Epithelial cell of prostate (primary cell): ENCODE measurements at regions not wholly inside any gene's neighbourhood (a gene's known extent, or its start where the extent isn't known, plus 50 kb on each side); places are given as distances from the start of the nearest gene placed in this dataset.
"Not testable (repeated sequence)": the region's sequence is repeated elsewhere in the genome, so short reads cannot be mapped to it uniquely, and the experiment has no call there.

Experiments used
- DNase-seq: peaks from one replicate; pipeline ENCODE4 v3.0.0-alpha.2; 2011; ENCODE audit warnings: low read depth, low spot score
- H3K27ac ChIP-seq: fragments of 450-650 bp; 2 replicates; pipeline ENCODE4 v1.5.1; 2017; ENCODE audit warnings: mild to moderate bottlenecking

- no peak overlapping the region for H3K27ac ChIP-seq
- DNase-seq: no peak
Measured at GRCh38 chr3:3689601-3690375, 109.4 kb upstream of the LRRN1 start.

DNA sequence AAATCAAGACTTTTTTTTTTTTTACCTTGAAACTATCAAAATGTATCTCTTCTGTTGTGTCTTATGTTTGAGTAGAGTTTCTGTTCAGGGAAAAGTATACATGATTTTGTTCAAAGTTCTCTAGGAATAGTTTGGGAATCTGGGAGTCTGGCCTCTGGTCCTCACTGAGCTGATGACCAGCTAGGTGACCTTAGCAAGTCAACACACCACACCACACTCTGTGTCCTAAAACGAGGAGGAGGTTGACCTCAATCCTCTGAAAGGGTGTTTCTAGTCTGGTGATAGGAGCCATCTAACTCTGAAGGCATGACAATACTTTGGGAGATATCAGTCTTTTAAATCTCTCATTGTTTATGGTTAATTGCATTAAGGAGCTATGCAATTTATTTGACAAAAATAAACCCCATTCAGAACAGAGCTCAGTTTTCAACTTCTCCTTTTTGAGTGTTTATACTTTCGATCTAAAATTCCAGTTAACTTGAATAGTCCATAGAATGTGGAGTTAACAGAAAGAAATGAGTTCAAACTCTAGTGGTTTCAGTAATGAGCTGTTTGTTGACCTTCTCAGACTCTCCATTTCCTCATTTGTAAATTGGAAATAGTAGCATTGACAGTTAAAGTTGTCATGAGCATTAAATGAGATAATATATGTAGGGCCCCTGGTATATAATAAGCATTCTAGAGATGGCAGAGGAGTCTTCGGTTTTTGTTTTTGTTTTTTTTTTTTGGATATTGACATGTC lies 112.2 kb upstream of the LRRN1 start:
- no peak for DNase-seq
- no peak overlapping the region for H3K27ac ChIP-seq

GRCh38 chr3:3685721-3686120 lies 113.5 kb upstream of the LRRN1 start:
- DNase-seq: no peak
- H3K27ac ChIP-seq: no peak overlapping the region

- no peak overlapping the region for H3K27ac ChIP-seq
- DNase-seq: peak; percentile 24
Measured at GRCh38 chr3:3683261-3683660, 116.0 kb upstream of the LRRN1 start.

GRCh38 chr3:3675801-3676200 lies 123.4 kb upstream of the LRRN1 start:
- DNase-seq: no peak
- no peak overlapping the region for H3K27ac ChIP-seq

GRCh38 chr3:3675186-3675585 lies 124.0 kb upstream of the LRRN1 start:
- no peak overlapping the region for H3K27ac ChIP-seq
- DNase-seq: no peak

DNA sequence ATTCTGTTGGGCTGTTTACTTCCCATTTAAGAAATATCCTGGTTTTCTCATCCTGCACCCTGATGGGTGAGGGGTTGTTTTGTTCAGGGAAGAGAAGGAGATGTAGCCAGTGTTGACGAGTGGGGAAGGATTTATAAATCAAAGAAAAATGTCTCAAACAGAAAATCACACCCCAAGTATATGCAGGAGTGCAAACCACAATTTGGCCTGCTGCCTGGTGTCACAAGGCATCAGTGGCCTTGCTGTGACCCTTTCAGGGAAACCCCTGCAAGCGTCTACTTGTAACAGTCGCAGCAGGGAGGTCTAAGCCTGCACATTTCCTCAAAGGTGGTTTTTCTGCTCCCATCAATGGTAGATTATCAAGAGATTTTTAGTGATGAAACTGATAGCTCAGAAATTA lies 132.6 kb upstream of the LRRN1 start:
- DNase-seq: peak; percentile 3
- H3K27ac ChIP-seq: peak overlapping the region; percentile 85

- peak overlapping the region; percentile 85 for H3K27ac ChIP-seq
- peak; percentile 2 for DNase-seq
Measured at GRCh38 chr3:3665961-3666640, 133.1 kb upstream of the LRRN1 start.

- DNase-seq: no peak
- H3K27ac ChIP-seq: peak overlapping the region; percentile 85
Measured at GRCh38 chr3:3665546-3665945, 133.7 kb upstream of the LRRN1 start.

GRCh38 chr3:3664935-3665334 lies 134.3 kb upstream of the LRRN1 start:
- DNase-seq: peak; percentile 22
- H3K27ac ChIP-seq: peak overlapping the region; percentile 85

DNA sequence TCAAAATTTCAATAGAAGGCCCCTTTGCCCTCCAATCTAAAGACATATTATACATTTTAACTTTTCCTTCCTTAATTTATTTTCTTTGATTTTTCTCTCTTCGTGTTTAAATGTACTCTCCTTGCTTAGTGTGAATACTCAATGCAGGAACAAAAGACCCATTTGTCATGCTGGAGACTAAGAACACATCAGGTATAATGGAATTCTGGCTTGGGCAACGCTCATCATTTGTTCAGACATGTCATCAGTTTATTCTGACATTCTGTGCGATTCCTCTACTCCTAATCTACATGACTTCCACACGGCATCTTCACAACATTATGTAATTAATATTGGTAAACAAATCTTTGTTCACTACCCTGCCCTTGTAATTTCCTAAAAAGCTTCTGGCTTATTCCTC lies 136.6 kb upstream of the LRRN1 start:
- DNase-seq: peak; percentile 33
- peak overlapping the region; percentile 26 for H3K27ac ChIP-seq

DNA sequence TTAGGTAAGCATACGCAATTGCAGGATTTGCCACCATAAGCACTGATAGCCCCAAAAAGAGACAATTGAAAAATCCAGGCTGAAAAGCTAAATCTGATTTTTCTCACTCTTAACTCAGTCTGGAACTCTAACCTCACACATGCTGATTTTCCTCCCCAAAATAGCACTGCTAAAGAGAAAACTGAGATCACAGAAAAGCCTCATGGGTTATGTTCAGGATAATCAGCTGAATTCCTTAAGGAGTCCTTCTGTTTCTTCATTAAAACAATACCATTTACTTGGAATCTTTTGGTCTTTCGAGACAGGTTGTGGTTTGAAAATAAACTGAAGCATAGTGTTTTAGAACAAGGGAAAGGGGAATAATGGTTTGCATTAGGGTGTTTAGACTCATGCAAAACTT lies 144.3 kb upstream of the LRRN1 start:
- DNase-seq: no peak
- H3K27ac ChIP-seq: no peak overlapping the region

GRCh38 chr3:3648988-3649679 lies 150.1 kb upstream of the LRRN1 start:
- no peak for DNase-seq
- H3K27ac ChIP-seq: no peak overlapping the region

DNA sequence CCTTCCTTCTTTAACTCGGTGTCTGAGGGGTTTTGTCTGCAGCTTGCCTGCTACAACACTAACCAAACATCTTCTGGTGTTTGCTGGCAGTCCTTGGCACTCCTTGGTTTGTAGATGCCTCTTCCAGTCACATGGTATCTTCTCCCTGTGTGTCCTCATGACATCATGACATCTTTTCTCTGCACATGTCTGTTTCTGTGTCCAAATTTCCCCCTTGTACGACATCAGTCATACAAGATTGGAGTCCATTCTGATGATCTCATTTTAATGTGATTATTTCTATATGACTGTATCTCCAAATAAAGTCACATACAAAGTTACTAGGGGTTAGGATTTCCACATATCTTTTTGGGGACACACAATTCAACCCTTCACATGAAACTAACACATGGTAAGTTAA lies 152.3 kb upstream of the LRRN1 start:
- DNase-seq: no peak
- no peak overlapping the region for H3K27ac ChIP-seq

DNA sequence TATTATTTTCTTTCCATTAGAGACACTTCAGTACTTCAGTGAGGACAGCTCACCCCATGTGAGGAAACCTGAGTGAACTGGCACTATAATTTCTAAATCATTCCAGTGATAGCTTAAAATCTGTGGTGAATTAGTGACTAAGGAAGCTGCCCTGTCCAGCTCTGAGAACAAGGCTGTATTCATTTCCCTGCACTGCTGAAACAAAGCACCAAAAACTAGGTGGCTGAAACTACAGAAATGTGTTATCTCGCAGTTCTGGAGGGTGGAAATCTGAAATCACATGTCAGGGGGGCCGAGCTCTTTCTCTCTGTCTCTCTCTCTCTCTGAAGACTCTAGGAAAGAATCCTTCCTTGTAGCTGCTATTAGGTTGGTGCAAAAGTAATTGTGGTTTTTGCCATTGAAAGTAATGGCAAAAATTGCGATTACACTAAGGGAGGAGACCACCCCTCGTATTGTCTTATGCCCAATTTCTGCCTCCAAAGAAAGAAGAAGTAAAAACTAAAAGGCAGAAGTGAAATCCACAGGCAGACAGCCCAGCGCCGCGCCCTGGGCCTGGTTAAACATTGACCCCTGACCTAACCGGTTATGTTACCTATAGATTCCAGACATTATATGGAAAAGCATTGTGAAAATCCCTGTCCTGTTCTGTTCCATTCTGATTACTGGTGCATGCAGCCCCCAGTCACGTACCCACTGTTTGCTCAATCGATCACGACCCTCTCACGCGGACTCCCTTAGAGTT lies 153.0 kb upstream of the LRRN1 start:
- not testable (repeated sequence) for DNase-seq, H3K27ac ChIP-seq

GRCh38 chr3:3641877-3642455 lies 157.3 kb upstream of the LRRN1 start:
- no peak for DNase-seq
- no peak overlapping the region for H3K27ac ChIP-seq

DNA sequence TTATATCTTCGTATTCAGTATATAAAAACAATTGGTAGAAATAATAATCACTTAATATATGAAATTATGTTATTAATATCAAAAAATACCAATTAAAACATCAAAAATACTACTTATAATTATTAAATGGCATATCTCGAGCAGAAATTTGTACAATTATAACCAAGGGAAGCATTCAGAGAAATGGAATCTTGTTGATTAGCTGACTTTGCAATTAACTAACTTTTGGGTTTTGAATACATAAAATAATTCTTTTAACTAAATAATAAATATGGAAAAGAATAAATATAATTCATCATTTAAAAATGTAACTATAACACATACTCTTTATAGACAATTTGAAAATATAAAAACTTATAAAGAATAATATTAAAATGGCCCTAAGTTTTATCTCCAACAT lies 160.2 kb upstream of the LRRN1 start:
- no peak for DNase-seq
- no peak overlapping the region for H3K27ac ChIP-seq

DNA sequence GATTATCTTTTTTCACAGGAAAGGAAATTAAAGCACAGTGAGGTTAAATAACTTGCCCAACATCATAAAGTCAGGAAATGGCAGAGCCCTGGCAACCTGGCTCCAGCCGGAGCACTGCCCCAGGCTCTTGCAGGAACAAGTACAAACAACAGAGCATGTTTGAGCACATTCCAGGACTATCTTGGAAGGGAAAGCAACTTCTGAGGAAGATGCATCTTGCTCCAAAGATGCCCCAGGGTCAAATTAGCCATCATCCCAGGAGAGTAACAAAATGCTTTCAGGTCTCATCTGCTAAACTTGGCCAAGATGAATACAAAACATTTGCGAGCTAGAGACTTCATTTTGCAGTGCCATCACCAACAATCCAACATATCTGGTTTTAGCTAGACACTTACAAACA lies 162.4 kb upstream of the LRRN1 start:
- peak; percentile 63 for DNase-seq
- H3K27ac ChIP-seq: peak overlapping the region; percentile 4

DNA sequence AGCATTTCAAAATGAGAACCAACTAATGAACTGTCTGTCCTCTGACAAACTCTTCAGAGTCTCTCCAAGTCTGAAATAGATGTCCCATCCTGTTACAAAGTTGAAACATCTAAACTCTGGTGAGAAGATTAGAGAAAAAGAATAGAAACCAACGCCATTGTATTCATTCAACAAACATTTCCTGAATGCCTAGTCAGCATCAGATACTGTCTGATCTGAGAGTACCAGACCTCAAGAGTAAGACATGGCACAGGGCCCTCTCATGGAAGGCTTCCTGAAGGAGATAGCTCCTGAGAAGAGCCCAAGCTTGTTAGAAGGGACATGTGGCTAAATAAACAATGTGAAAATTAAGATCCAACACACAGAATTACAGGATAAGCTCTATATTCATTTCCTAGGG lies 164.1 kb upstream of the LRRN1 start:
- no peak overlapping the region for H3K27ac ChIP-seq
- DNase-seq: no peak

GRCh38 chr3:3634326-3634725 lies 164.9 kb upstream of the LRRN1 start:
- no peak for DNase-seq
- H3K27ac ChIP-seq: no peak overlapping the region
